ENCODE measurements at regions not wholly inside any gene's neighbourhood (a gene's known extent, or its start where the extent isn't known, plus 50 kb on each side); places are given as distances from the start of the nearest gene placed in this dataset.
"Not testable (repeated sequence)": the region's sequence is repeated elsewhere in the genome, so short reads cannot be mapped to it uniquely, and the experiment has no call there.

- not testable (repeated sequence) for DNase-seq
Observed at GRCh38 chr2:87519158-87520011, 228.5 kb upstream of the PLGLB2 start.

DNA sequence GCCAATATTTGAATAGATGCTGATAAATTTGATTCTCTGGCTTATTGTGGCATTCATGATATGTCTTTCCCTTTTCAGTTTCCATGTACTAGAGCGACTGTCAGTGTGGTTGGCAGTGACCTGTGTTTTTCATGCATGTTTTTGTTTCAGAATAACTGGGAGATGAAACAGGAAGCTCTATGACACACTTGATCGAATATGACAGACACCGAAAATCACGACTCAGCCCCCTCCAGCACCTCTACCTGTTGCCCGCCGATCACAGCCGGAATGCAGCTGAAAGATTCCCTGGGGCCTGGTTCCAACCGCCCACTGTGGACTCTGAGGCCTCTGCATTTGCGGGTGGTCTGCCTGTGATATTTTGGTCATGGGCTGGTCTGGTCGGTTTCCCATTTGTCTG lies 226.8 kb upstream of the PLGLB2 start:
- DNase-seq = peak; percentile 21

GRCh38 chr2:87521489-87521888 lies 226.4 kb upstream of the PLGLB2 start:
- not testable (repeated sequence) for DNase-seq

DNA sequence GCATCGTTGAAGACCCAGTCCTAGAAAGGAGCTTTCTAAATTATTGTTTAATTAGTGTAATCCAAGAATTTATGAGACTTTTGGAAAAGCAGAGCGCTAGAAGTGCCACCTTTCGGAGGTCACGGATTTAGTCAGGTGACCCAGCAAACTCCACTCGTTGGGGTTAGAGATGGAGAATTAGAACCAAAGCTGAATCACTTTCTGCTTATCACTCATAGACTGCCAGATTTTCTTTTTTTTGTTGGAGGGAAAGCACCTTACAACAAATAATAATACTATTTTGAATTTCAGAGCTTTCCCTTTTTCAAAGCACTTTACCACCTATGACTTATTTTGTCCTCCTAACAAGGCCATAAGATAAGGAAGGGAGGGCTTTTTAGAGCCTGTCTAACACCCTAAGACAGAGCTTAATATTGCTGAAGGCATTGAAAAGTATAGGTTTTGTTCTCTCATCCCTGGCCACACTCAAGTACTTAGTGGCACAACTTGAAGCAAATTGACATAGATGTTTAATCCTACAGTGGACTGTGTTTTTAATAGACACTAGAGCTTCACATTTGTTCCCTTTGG lies 223.2 kb upstream of the PLGLB2 start:
- DNase-seq = not testable (repeated sequence)

DNA sequence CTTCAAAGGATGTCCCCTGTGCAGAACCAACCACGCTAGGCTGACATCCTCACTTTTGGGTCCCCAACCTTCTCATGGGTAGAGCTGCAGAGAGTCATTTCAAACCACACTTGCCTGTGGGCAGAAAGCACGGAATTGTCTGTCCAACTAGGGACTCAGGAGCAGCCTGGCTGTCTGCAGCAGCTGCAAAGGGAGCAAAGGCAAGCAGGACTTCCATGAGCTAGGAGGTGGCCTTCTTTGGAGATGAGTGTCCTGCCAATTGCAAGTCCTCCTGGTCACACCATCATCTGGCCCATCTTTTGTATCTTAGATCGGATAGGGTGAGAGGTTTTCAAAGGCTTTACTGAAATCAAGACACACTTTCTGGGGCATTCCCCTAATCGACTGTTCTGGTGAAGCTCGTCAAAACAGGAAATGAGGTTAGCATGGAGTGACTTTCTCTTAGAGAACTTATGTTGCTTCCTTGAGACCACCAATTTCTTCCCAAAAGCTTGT lies 222.3 kb upstream of the PLGLB2 start:
- not testable (repeated sequence) for DNase-seq

DNA sequence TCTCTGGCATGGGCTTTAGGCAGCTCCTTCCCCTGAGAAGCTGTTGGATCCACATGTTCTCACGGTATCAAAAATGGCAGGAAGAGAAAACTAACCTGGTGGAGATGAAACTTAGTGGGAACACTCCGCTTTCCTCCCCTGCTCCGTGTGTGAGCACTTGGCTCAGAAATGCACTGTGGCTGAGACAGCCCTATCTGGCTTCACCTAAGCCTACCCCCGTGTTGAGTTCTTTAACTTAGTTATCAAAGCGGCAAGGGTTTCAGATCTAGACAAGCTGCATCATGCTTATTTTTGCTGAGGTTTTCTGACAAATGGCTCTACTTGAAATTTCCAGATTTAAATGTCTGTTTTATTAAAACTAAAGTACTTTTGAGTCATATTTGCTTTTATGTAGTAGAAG lies 221.6 kb upstream of the PLGLB2 start:
- not testable (repeated sequence) for DNase-seq

GRCh38 chr2:87531968-87532715 lies 215.7 kb upstream of the PLGLB2 start:
- DNase-seq = not testable (repeated sequence)

GRCh38 chr2:87533390-87534272 lies 214.3 kb upstream of the PLGLB2 start:
- DNase-seq = not testable (repeated sequence)

DNA sequence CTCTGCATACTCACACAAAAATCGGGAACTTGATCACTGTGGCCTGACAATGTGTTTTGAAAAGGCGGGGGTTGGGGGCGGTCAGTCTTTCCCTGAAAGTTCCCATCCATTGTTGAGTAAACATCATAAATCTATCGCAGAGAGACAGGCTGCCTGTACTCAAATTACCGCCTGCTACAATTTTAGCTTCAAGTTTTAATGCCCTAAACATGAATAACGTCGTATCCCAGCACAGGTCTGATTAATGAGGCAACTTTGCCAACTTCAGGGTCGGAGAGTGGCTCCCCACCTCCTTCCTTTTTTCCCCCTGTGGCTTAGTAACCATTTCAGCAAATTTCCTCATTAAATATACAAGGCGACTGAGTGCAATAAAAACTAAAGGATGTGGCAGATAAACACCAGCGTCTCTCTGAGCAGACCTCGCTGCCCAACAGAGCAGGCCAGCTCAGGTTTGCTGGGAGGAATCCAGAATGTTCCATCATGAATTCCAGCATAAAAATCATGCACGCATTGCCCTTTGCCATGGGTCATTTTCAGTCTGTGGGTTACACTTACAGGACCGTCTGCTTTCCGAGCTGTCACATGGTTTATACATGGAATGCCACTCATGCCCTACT lies 213.5 kb upstream of the PLGLB2 start:
- not testable (repeated sequence) for DNase-seq

GRCh38 chr2:87536427-87536826 lies 211.5 kb upstream of the PLGLB2 start:
- DNase-seq = not testable (repeated sequence)

DNA sequence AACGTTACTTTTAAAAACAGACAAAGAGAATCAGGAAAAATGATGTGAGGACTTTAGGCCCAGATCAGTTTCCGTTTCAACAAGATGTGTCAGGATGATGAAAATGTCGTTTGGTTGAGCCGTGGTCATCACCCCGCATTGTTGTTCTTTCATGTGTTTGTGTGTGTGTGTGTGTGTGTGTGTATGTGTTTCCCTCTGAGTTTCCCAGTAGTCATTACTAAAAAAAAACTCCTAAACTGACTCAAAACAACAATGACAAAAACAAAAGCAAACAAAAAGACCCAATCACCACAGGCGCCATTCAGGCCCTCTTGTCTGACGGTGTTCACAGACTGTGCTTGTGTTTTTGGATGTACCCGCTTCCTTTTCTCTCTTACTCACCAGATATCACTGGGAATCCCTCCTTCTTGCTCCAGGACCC lies 210.6 kb upstream of the PLGLB2 start:
- DNase-seq = not testable (repeated sequence)

DNA sequence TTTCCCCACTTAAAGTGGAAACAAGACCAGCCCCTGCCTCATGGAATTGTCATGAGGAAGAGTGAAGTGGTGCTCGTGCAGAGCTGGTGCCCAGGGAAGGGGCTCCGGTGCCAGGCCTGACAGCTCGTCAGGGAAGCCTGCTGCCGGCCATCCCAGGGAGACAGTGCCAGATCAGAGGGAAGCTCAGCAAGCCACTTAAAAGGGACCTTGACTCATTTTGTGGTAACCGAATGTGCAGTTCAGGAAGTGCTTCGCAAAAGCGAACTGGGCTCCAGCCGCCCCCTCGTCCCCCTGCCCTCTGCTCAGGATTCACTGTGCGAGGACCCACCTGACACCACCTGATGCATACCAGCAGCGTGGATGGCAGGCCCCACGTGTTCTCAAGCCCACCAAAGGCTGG lies 209.6 kb upstream of the PLGLB2 start:
- DNase-seq = not testable (repeated sequence)

- DNase-seq = not testable (repeated sequence)
Observed at GRCh38 chr2:87539151-87539943, 208.5 kb upstream of the PLGLB2 start.

DNA sequence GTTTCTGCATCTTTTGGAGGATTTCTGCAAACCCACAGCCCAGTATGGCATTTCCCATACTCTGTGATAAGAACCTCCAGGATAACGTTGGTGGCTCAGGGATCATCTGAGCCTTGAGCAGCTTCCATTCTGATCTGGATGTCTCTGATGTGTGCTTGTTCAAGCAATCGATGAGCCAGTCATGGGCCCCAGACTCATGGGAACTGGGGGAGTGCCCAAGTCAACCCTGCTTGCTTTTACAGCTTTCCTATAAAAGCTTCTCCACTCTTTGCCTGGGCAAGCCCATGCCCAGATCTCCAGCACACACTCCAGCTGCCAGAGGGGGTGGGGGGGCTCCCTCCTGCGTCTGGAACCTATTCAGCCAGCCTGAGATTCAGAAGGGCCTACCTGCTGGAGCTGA lies 207.6 kb upstream of the PLGLB2 start:
- DNase-seq = not testable (repeated sequence)

GRCh38 chr2:87542599-87543174 lies 205.2 kb upstream of the PLGLB2 start:
- DNase-seq = not testable (repeated sequence)

- DNase-seq = not testable (repeated sequence)
Observed at GRCh38 chr2:87543797-87544196, 204.1 kb upstream of the PLGLB2 start.

GRCh38 chr2:87547106-87547505 lies 200.8 kb upstream of the PLGLB2 start:
- not testable (repeated sequence) for DNase-seq

GRCh38 chr2:87547966-87548365 lies 199.9 kb upstream of the PLGLB2 start:
- not testable (repeated sequence) for DNase-seq

DNA sequence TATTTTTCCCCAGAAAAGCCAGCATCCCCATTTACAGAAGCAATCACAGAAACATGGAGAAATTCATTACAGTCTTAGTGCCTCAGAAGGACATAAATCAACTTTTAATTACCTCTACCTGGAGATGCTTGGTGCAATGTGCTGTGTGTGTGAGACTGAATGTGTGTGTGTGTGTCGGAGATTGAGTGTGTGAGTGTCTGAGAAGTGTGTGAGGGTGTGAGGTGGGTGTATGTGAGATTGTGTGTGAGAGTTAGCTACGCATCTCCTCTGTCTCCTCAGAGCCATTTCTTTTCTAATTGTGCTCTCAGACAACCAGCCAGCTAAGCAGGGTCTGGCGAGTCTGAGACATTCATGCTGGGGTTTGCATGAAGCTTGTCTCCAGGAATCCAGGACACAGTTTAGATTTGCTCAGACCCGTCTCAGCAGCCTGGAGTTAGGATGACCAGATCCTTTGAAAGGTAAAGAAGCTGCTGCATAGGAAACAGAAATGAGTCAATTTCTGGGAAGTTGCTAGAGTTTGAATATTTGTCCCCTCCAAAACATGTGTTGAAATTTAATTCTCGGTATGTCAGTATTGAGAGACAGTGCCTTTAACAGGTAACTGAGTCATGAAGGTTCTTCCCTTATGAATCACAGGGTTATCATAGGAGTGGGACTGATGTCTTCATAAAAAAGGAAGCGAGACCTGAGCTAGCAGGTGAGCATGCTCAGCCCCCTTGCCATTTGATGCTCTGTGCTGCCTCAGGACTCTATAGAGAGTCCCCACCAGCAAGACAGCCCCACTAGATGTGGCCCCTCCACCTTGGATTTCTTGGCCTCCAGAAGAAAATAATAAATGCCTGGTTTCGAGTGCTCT lies 199.0 kb upstream of the PLGLB2 start:
- not testable (repeated sequence) for DNase-seq
